Activated CD4-positive, alpha-beta T cell treated with anti-CD3 and anti-CD28 coated beads, Interleukin-2, Interleukin-4, amounts not matched to agents 100 ng/mL and 50 ng/mL, durations not matched to agents 16 hours and 8 hours (primary cell): ENCODE measurements at regions not wholly inside any gene's neighbourhood (a gene's known extent, or its start where the extent isn't known, plus 50 kb on each side); places are given as distances from the start of the nearest gene placed in this dataset.

Experiments
- DNase-seq: peaks from one replicate; pipeline ENCODE4 v3.0.0-alpha.2; 2020; ENCODE audit warnings: low spot score

DNA sequence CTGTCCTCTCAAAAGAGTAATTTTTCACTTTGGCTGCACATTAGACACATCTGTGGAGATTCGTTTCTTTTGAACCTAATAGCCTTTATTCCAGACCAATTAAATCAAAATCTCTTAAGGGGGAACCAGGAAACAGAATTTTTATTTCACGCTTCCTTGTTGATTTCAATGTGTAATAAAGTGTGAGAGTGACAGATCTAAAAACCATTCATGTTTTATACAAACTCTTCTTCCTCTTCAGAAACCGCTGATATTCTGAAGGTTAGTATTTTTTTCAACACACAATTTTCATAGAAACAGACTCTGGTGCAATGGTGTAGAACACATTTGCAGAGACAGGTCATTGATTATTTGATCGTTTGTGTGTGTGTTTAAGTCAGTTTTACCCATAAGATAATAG lies 1469.8 kb downstream of the EFNA5 start:
- DNase-seq = no peak

GRCh38 chr5:106195679-106196474 lies 1474.9 kb downstream of the EFNA5 start:
- no peak for DNase-seq

- no peak for DNase-seq
These were observed 1481.5 kb downstream of the EFNA5 start for GRCh38 chr5:106189121-106189809.

DNA sequence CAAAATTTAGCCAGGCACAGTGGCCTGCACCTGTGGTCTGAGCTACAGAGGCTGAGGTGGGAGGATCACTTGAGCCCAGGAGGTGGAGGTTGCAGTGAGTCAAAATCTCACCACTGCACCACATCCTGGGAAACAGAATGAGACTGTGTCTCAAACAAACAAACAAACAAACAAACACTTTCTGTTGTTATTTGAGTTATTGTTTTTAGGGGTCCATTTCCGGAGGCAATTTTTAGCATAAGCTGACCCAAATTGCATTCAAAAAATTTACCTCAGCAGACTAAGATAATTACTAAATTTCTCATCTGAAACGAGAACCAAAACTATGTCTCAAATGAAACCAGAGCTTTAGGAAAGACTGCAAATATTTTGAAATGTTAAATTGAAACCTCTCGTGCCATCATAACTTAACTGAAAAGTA lies 1485.1 kb downstream of the EFNA5 start:
- no peak for DNase-seq

- no peak for DNase-seq
These were observed 1495.8 kb downstream of the EFNA5 start for GRCh38 chr5:106174903-106175302.

DNA sequence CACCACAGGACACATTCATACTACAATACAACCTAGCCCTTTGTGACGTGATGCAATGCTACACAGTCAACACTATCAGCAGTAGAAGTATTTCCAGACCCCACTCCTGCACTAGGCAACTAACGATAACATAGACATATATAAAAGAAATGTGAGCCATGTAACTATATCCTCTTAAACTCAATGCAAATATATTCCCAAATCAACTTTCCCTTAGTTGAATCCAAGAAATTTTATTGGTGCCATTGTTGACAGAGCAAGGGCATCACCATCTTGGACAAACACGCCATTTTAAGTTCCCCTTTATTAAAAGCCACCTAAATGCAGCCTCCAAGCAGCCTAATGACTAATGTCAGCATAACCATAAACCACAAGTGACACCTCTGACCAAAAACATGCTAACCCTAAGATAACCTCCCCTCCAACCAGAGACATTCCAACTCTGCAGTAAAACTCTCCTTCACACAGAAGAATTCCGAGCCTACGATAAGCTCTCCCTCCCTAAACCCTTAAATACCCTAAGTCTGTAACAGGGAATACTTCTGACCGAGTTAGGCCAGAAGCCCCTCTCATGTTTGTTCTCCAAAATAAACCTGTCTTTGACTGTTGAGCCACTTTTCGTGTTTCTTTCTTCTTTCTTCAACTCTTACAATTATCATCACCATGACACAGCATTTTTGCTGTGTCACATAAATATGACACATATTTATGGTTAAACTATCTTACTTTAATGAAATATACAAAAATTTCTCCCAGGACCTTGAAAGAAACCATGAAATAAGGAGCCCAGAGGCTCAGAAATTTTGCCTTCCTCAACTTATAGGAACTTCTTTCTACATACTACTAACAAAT lies 1497.8 kb downstream of the EFNA5 start:
- DNase-seq = no peak

DNA sequence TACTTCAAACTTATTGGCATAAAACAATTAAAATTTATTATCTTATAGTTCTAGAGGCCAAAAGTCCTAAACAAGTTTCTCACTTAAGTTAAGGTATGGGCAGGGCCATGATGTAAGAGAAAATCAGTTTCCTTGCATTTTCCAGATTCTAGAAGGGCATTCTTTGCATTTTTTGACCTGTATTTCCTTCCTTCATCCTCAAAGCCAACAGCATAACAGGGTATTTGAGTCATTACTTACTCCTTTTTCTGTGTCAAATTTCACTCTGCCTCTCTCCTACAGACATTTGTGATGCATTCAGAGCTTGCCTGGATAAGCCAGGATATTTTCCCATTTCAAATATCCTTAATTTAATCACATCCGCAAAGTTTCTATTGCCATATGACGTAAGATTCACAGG lies 1499.0 kb downstream of the EFNA5 start:
- no peak for DNase-seq

GRCh38 chr5:106171132-106171531 lies 1499.6 kb downstream of the EFNA5 start:
- no peak for DNase-seq

DNA sequence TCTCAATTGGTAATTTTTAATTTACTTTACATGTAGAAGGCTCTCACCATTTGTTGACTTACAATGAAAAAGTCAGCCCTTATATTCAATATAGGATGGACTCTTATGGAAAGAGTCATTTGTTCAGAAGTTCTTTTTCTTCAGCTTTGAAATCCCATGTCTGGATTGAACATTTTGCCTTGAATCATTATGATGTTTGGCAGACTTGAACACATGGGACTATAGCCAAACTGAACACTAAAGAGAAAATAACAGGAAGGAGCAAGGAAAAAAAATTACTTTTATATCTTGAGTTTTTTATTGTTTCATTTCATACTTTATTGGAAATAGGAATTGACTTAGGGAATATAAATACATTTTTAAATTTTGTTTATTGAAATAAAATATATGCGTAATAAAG lies 1503.0 kb downstream of the EFNA5 start:
- DNase-seq = no peak

DNA sequence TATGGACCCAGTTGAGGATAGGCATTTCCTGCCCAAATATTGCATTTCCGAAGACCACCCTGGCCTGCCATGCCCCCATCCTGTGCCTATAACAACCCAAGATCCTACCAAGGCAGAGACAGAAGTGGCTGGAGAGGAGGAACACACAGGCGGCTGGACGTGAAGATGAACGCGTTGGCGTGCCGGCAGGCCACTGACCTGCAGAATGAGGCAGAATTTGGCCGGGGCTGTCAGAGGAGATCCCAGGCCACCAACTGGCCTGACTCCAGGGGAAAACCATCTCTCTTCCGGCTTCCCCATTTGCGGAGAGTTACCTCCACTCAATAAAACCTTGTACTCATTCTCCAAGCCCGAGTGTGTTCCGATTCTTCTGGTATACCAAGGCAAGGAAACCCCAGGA lies 1507.5 kb downstream of the EFNA5 start:
- no peak for DNase-seq

DNA sequence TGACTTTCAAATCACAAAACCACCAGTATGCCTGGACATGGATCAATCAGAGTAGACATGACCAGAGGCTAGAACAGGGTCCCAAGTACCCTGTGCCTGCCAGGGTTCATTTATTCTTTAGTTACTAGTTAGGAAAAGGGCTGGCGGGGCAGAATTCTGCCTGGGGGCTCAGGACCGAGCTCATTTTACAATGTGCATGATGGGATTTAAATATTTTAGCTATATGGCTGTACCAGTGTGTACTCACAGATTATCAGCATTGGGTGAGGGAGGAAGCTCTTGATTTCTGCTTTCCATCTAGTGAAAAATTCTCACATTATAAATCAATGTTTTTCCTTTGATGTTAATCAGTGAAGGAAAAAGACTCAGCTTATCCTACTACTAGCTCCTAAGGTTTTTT lies 1511.1 kb downstream of the EFNA5 start:
- no peak for DNase-seq

DNA sequence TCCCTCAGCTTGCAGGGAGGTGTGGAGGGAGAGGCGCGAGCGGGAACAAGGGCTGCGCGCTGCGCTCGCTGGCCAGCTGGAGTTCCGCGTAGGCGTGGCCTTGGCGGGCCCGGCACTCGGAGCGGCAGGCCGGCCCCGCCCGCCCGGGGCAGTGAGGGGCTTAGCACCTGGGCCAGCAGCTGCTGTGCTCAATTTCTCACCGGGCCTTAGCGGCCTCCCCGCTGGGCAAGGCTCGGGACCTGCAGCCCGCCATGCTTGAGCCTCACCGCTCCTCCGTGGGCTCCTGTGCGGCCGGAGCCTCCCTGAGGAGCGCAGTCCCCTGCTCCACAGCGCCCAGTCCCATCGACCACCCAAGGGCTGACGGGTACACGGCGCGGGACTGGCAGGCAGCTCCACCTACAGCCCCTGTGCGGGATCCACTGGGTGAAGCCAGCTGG lies 1516.4 kb downstream of the EFNA5 start:
- DNase-seq = no peak

DNA sequence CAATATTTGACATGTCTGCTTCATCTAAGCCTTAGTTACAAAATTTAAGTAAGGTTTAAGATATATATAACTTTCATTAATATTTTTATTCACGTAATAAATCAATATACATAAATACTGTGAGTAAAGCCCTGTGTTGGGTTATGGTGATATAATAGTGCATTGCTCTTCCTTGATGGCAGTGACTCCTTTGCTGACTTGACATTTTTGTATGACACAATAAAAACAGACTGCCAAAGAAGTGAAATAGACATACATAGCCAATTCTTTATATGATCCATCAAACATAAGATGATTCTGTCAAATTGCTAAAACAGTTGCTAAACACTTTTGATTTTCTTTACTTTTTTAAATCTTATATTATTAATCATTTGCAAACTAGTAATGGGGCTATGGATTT lies 1518.2 kb downstream of the EFNA5 start:
- DNase-seq = no peak

DNA sequence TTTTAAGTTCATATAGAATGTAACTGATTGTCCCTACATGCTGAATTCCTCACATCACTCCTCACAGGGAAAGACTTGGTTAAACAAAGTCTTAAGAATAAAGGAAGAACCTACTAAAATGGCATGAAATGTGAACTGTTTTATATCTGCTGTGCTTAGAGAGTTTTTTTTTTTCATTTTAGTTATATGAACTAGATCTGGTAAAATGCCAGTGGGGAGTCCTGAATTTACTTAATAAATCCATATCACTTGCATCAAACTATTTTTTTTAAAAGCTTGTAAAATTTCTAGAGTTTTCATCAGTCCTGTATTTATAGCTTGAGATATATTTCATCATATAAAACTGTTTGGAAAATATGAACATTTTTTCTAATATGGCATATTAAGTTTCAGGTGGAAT lies 1528.6 kb downstream of the EFNA5 start:
- DNase-seq = no peak

DNA sequence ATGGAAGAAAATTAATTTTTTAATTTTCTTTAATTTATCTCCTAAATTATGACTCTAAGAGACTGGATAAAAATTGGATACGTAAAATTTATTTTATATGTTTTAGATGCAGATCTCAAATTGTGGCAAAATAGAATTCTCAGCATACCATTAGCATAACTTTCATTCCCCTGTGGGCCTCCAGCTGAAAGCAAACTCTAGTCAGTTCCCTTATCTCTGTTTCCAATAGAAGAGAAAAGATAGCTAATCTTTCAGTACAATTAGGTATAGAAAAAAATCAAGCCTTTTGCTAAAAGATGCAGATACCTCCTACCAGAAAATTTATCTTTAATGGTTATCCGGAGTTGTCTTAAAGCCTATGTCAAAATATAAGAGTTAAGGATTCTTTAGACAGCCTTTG lies 1530.6 kb downstream of the EFNA5 start:
- no peak for DNase-seq

- no peak for DNase-seq
These were observed 1534.7 kb downstream of the EFNA5 start for GRCh38 chr5:106136061-106136460.

GRCh38 chr5:106135473-106135872 lies 1535.3 kb downstream of the EFNA5 start:
- DNase-seq = no peak

GRCh38 chr5:106134549-106134948 lies 1536.2 kb downstream of the EFNA5 start:
- no peak for DNase-seq

- DNase-seq = no peak
These were observed 1542.8 kb downstream of the EFNA5 start for GRCh38 chr5:106127985-106128384.

DNA sequence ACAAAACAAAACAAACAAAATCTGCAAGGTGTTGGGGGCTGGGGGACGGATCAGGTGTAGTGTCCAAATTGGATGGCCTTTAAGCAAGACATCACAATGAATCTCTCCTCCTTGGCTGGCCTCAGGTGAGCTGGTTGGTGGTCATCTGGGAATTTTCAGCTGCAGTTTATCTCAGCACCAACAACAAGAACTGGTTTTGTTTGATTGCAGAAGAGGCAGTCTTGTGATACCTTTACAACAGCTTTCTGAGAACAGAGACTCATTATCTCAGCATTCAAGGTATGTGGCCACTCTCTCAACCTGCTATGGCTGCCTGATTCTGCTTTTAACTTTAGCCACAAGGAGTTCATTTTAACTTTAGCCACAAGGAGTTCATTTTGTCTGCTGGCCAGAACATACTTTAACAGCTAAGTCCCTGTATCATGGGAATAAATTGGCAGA lies 1543.4 kb downstream of the EFNA5 start:
- DNase-seq = no peak

GRCh38 chr5:106121972-106122605 lies 1548.6 kb downstream of the EFNA5 start:
- DNase-seq = peak; percentile 16

GRCh38 chr5:106116682-106117081 lies 1554.1 kb downstream of the EFNA5 start:
- DNase-seq = no peak
